HG03196 (cell line): ENCODE measurements at regions not wholly inside any gene's neighbourhood (a gene's known extent, or its start where the extent isn't known, plus 50 kb on each side); places are given as distances from the start of the nearest gene placed in this dataset.
"Not testable (repeated sequence)": the region's sequence is repeated elsewhere in the genome, so short reads cannot be mapped to it uniquely, and the experiment has no call there.

Experiments used
- ATAC-seq: cut with Tn5 transposase; IDR thresholded peaks from one replicate; pipeline ENCODE4 v1.9.1; 2021; ENCODE audit not compliant: unreplicated experiment

GRCh38 chrX:123049071-123049625 is 134.9 kb upstream of the GRIA3 start:
- ATAC-seq = no peak

GRCh38 chrX:123060986-123061385 is 123.1 kb upstream of the GRIA3 start:
- ATAC-seq = no peak

DNA sequence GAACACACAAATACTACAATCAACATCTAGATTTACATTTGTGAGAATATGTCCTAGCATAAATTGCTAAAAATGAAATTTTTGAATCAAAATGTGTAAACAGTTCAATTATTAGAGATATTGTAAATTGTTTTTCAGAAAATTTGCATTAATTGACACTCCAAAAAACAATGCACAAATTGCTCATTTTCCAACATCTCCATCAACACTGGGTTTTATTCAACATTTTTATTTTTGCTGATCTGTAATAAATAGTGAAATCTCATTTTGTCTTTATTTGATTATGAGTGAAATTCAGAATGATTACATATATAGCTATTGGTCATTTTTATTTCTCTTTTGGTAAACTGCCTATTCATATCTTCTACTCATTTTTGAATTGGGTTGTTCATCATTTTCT is 120.0 kb upstream of the GRIA3 start:
- no peak for ATAC-seq

DNA sequence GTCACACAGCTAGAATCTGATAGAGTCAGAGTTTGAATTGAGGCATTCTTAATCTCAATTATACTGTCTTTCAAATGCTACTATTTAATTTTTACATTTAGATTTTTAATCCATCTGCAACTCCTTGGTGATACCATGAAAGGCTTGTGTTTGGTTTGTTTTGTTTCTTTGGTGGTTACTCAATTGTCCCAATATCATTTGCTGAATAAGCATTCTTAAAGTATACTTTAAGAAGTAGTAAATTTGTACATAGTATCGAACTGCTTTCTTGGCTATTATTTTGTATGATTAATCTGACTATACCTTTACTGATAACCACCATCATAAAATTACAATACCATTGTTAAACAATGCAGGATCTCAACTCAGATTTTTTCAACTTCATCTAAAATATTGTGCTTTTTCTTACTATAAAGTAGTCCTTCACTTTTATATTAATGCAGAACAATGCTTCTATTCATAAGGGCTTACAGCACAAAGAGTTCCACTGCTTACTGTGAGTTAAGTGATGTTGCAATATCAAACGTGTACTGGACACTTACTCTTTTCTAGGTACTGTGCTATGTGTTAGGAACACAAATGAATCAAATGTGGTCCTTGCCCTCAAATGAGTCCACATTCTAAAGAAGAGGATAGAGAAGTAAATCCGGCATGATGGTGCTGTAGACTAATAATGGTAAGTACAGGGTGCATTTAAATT is 111.2 kb upstream of the GRIA3 start:
- ATAC-seq = no peak

- ATAC-seq = no peak
Observed at GRCh38 chrX:123075947-123076561, 108.0 kb upstream of the GRIA3 start.

- ATAC-seq = no peak
Observed at GRCh38 chrX:123077631-123078030, 106.4 kb upstream of the GRIA3 start.

- no peak for ATAC-seq
Observed at GRCh38 chrX:123080065-123080464, 104.0 kb upstream of the GRIA3 start.

DNA sequence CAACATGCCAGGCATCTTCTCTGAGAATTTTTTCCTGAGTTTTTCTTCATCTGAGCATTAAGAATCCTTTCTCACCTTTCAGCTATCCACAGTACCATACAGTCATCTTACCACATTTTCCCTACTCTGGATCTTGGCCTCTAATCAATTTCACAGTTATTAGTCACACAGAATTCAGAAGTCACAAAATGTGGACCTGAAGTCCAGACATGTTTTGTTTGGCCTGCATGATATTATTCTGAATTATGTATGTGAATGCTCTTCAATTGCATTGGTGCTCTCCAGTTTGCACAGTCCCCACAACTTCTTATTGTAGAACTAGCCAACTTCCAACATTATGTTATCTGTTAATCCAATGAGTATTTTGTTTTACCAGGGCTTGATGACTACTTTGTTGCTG is 102.3 kb upstream of the GRIA3 start:
- no peak for ATAC-seq

DNA sequence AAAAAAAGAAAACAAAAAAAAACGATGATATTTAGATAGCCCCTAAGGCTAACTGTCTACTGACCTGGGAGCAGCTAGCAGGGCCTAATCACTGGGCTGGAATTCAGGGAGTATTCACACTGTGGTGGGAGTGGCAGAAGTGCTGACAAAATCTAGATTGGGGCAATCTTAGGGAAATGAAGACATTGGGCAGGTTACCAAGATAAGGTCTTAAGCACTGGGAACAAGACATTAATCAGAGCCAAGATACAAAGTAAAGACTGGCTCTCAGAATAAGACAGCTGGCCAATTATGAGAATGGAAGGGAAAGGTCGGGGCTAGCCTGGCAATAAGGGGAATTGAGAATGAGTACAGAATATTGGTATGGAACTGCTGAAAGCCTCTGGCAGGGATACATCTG is 100.2 kb upstream of the GRIA3 start:
- ATAC-seq = no peak

DNA sequence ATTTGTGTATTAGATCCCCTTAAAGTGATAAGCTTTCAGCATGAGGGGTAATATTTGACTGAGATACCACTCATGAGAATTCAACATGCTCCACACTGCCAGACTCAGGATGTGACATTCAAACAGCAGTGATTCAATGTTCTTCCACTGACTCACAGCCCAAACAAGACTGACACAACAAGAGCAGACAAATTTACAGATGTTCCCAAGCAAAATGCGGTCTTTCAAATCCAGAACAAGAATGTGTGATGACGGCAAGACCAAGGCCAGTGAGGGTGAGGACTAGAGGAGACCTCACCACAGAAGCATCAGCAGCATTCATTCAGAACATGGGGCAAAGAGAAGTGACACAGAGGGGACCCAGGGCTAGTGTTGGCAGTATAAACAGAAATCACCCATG is 99.3 kb upstream of the GRIA3 start:
- no peak for ATAC-seq

DNA sequence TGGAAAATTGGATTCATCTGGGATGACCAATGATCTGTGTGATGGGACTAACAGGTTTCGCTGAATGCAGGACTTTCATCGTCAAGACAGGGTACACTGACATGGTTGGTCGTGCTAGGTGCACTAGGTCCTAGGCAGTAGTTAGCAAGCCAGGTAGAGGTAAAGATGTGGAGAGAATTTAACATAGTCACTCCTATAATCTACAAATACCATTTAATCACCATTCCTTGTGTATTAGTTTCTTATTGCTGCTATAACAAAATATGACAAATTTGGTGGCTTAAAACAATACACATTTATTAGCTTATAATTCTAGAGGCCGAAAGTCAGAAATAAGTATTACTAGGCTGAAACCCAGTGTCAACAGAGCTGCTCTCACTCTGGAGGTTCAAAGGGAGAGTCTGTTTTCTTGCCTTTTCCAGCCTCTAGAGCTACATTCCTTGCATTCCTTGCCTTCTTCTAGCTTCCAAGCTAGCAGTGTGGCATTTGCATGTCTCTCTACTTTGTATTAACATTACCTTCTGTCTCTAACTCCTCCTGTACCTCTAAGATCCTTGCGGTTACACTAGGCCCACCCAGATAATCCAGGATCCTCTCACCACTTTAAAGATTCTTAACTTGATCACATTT is 98.7 kb upstream of the GRIA3 start:
- no peak for ATAC-seq

- ATAC-seq = no peak
Observed at GRCh38 chrX:123086768-123087167, 97.3 kb upstream of the GRIA3 start.

DNA sequence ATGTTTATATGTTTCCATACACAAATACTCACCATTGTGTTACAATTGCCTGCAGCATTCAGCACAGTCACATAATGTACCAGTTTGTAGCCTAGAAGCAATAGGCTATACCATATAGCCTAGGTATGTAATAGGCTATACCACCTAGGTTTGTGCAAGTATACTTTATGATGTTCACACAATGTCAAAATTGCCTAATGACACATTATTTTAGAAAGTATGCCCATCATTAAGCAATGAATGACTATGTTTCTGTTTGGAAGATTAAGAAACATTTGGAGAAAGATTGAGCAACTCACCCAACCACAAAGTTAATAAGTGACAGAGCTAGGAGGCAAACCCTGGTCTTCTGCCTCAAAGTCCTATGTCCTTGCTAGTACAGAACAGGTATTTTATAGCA is 96.8 kb upstream of the GRIA3 start:
- ATAC-seq = no peak

DNA sequence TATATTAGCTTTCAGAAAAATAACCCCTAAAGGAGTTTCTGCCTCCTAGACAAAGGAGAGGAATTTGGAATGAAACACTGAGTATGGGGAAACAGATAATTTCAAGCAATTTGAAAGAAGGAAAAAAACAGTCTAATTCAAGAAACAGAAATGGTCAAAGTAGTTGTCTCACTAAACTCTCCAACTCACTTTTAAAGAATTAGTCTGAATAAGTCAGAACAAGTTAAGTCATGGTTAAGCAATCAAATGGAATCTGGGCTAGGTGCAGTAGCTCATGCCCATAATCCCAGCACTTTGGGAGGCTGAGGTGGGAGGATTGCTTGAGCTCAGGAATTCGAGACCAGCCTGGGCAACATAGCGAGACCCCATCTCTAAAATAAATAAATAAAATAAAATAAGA is 95.7 kb upstream of the GRIA3 start:
- no peak for ATAC-seq

DNA sequence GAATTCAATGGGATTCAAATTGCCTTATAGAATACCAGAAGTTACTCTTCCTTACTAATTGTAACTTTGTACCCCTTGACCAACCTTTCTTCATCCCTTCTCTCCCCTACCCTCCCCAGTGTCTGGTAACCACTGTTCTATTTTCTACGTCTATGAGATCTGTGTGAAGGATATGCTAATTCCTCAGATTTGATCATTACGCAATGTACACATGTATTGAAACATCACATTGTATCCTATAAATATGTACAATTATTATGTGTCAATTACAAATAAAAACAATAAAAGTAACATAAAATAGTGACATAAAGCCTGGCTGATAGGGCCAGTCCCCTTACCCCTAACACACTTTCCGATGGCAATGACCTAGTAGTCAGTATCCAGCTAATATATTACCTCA is 95.1 kb upstream of the GRIA3 start:
- no peak for ATAC-seq

DNA sequence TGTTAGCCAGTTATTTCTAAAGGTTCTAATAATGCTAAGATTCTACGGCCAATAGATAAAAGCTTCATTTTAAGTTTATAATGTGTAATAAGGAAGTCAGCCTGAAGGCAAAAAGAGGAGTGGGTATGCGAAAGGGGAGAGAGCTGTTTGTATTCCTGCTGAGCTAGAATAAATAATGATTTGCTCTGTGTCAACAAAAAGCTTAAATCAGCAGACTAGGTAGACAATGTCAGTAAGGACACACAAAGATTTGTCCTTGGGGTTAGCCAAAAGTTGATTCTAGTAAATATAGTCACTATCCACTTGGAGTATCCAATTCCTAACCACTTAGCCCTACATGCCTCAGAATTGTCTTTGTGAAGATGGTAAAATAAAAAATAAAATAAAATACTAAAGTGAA is 90.3 kb upstream of the GRIA3 start:
- no peak for ATAC-seq

DNA sequence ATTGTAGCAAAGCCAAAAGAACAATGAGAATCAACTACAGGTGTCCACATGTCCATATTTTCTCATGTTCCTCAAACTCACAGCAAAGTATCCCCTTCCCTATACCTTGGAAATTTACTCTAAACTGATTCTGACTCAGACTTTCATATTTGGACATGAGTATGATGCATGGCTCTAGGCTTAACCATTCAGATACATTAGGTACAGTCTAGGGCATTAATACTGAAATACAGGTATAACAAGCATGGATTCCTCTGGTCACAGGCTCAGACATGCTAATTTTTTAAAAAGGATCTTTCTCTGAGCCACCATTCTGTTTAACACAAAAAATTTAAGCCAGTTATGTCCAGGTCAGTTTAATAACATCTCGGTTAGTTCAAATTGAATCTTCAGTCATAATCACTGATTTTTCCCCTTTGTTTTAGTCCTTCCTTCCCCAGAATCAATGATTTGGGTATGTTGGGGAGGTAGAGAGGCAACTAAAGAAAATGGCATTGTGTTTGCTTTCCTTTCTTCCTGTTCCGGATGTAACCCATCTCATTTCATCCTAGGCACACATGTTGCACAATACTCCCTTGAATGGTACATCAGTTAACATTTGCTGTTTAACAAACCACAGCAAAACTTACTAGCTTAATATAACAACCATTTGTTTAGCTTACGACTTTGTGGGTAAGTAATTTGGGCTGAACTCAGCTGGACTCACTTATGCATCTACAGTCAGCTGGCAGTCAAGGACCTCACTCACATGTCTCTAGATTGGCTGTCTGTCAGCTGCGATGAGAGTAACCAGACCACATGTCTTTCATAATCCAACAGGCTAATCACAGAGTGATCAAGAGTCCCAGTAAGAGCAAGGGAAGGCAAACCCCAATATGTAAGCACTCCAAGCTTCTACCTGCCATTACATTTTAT is 75.3 kb upstream of the GRIA3 start:
- ATAC-seq = no peak

- no peak for ATAC-seq
Observed at GRCh38 chrX:123121241-123121640, 62.8 kb upstream of the GRIA3 start.

GRCh38 chrX:123129805-123130204 is 54.3 kb upstream of the GRIA3 start:
- ATAC-seq = not testable (repeated sequence)
